ENCODE measurements at regions not wholly inside any gene's neighbourhood (a gene's known extent, or its start where the extent isn't known, plus 50 kb on each side); places are given as distances from the start of the nearest gene placed in this dataset.

DNA sequence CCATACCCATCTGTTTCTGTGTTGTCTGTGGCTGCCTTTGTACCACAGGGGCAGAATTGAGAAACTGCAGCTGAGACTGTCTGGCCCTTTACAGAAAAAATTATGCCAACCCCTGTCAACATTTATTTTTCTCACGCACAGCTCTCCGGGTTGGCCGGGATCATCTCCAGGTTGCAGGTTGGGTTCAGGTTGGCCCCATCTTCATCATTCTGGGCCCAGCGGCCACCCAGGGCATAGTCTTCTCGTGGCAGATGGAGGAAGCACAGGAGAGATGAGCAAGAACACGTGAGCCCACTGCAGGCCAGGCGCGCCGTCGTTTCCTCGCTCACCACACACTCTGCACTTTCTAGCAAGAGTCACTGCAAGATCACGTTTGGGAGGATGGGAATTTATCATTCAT lies 66.1 kb upstream of the SEC14L1 start:
- no peak overlapping the region for H3K4me3 ChIP-seq (ENCODE audit: low read depth, low read length)
- no peak for TF ChIP-seq CTCF (IDR thresholded peaks at IDR 0.05; ENCODE audit: low read depth, low read length)
- DNase-seq (ENCODE audit: low read depth, low spot score) = no peak
- in situ Hi-C loops (cut with HindIII; ENCODE audit: low sequenced_read_pairs) = no loop called here

- H3K4me3 ChIP-seq (ENCODE audit: low read depth, low read length) = no peak overlapping the region
- TF ChIP-seq CTCF (IDR thresholded peaks at IDR 0.05; ENCODE audit: low read depth, low read length) = no peak
Measured at GRCh38 chr17:77076124-77076830, 64.5 kb upstream of the SEC14L1 start.

GRCh38 chr17:77083531-77083930 lies 57.2 kb upstream of the SEC14L1 start:
- no peak overlapping the region for H3K4me3 ChIP-seq (ENCODE audit: low read depth, low read length)
- no peak for DNase-seq (ENCODE audit: low read depth, low spot score)
- in situ Hi-C loops (cut with HindIII; ENCODE audit: low sequenced_read_pairs) = no loop called here
- TF ChIP-seq CTCF (IDR thresholded peaks at IDR 0.05; ENCODE audit: low read depth, low read length) = no peak

More at GRCh38 chr17:77076124-77076830, 64.5 kb upstream of the SEC14L1 start:
- DNase-seq (ENCODE audit: low read depth, low spot score) = peak; percentile 29
- in situ Hi-C loops (cut with HindIII; ENCODE audit: low sequenced_read_pairs) = no loop called here

- H3K4me3 ChIP-seq (ENCODE audit: low read depth, low read length) = no peak overlapping the region
- DNase-seq (ENCODE audit: low read depth, low spot score) = no peak
- no peak for TF ChIP-seq CTCF (IDR thresholded peaks at IDR 0.05; ENCODE audit: low read depth, low read length)
- in situ Hi-C loops (cut with HindIII; ENCODE audit: low sequenced_read_pairs) = no loop called here
Measured at GRCh38 chr17:77085926-77086432, 54.8 kb upstream of the SEC14L1 start.

DNA sequence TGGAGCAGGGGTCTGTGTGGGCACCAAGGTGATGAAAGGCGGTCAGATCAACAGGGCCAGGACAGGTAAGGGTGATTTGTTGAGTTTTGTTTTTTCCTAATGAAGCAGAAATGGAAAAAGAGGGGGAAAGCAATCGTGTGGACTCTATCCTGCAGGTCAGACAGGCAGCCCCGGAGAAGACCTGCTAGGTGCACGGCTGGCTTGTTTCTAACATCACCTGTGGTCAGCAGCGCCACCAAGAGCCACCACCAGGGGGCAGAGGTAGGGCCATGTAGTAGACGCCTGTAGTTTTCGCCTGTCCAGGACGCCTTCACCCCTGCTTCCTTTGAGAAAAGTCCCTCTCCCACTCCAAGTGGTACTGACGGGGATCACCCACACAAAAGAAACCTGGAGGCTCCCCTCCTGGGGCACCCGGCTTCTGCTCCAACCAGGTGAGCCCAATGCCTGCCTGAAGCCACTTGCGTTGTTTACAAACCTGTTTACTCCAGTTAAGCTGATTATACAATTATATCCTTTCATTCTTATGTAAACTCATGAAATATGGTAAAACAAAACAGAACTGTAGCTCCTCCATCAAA lies 54.2 kb upstream of the SEC14L1 start:
- H3K4me3 ChIP-seq (ENCODE audit: low read depth, low read length) = no peak overlapping the region
- in situ Hi-C loops (cut with HindIII; ENCODE audit: low sequenced_read_pairs) = no loop called here
- TF ChIP-seq CTCF (IDR thresholded peaks at IDR 0.05; ENCODE audit: low read depth, low read length) = peak; percentile 97
- DNase-seq (ENCODE audit: low read depth, low spot score) = peak; percentile 75

DNA sequence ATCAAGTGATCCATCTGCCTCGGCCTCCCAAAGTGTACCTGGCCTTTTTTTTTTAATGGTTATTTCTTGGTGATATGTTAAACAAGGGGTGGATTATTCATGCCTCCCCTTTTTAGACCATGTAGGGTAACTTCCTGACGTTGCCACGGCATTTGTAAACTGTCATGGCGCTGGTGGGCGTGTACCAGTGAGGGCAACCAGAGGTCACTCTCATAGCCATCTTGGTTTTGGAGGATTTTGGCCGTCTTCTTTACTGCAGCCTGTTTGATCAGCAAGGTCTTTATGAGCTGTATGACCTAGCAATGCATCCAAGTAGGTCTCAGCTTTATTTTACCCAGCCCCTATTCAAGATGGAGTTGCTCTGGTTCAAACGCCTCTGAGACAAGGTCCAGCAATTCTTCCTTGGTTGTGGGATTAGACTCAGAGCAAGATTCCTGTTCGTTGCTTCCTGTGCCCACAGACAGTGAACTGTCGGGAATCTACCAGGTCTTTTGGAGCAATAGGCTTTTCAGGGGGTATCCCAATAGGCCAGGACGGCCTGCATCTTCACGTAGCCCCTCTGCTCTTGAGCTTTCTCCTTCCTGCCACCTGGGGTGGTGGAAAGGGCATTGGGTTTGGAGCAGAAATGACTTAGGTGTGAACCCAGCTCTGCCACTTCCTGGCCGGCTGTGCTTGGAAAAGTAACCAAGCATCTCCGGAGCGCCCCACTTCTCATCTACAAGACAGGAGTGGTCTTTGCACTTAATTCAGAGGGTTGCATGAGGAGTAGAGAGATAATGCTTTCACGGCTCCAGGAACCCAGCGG lies 52.9 kb upstream of the SEC14L1 start:
- no peak for DNase-seq (ENCODE audit: low read depth, low spot score)
- H3K4me3 ChIP-seq (ENCODE audit: low read depth, low read length) = peak overlapping the region; percentile 74

More for the DNA sequence above, 52.9 kb upstream of the SEC14L1 start:
- no peak for TF ChIP-seq CTCF (IDR thresholded peaks at IDR 0.05; ENCODE audit: low read depth, low read length)
- in situ Hi-C loops (cut with HindIII; ENCODE audit: low sequenced_read_pairs) = no loop called here
